Lower leg skin (tissue), 3 donors: ENCODE measurements at regions not wholly inside any gene's neighbourhood (a gene's known extent, or its start where the extent isn't known, plus 50 kb on each side); places are given as distances from the start of the nearest gene placed in this dataset.

Experiments
- POLR2A ChIP-seq, 2 donors: fragments of 450-650 bp; IDR thresholded peaks; one replicate each; pipeline ENCODE4 v1.6.1; 2016 to 2017; ENCODE audit warnings: antibody characterized with exemption in 2 of 2, mild to moderate bottlenecking in 1 of 2, moderate library complexity in 1 of 2
- TF ChIP-seq, protein P1 (sequence below), 3 donors: fragments of 450-650 bp; IDR thresholded peaks; one replicate each; pipeline ENCODE4 v1.5.1; 2016; ENCODE audit warnings: antibody characterized with exemption in 3 of 3, mild to moderate bottlenecking in 3 of 3, moderate library complexity in 2 of 3

DNA sequence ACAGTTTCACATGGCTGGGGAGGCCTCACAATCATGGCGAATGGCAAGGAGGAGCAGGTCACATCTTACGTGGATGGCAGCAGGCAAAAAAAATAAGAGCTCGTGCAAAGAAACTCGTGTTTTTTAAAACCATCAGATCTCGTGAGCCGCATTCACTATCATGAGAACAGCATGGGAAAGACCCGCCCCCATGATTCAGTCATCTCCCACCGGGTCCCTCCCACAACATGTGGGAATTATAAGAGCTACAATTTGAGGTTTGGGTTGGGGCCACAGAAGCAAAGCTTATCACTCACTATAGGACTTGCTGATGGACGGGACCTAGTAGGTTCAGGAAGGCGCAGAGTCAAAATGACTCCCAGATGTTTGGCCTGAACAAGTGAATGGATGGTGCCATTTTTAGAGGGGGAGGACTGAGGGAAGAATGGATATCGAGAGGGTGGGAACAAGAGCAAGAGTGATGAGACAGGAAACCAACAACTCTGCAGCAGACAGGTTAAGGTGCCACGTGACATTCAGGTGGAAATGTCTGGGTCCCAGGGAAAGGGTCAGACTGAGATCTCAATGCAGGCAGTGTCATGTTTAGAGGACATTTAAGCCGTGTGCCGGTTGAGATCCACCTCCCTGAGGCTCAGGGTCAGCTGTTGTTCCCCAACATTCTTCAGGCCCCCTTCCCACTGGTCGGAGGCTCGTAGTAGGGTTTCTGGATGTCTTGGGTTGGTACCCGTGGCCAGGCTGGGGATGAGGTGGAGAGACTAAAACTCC lies 85.7 kb downstream of the MYCN start:
- TF ChIP-seq POLR2A (IDR thresholded peaks at IDR 0.05), result no peak
- TF ChIP-seq, protein P1, sequence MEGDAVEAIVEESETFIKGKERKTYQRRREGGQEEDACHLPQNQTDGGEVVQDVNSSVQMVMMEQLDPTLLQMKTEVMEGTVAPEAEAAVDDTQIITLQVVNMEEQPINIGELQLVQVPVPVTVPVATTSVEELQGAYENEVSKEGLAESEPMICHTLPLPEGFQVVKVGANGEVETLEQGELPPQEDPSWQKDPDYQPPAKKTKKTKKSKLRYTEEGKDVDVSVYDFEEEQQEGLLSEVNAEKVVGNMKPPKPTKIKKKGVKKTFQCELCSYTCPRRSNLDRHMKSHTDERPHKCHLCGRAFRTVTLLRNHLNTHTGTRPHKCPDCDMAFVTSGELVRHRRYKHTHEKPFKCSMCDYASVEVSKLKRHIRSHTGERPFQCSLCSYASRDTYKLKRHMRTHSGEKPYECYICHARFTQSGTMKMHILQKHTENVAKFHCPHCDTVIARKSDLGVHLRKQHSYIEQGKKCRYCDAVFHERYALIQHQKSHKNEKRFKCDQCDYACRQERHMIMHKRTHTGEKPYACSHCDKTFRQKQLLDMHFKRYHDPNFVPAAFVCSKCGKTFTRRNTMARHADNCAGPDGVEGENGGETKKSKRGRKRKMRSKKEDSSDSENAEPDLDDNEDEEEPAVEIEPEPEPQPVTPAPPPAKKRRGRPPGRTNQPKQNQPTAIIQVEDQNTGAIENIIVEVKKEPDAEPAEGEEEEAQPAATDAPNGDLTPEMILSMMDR (IDR thresholded peaks at IDR 0.05), result no peak
